PC-3 (cell line): ENCODE measurements at regions not wholly inside any gene's neighbourhood (a gene's known extent, or its start where the extent isn't known, plus 50 kb on each side); places are given as distances from the start of the nearest gene placed in this dataset.
"Not testable (repeated sequence)": the region's sequence is repeated elsewhere in the genome, so short reads cannot be mapped to it uniquely, and the experiment has no call there.

Source experiments
- ATAC-seq: fragments of 200-7000 bp; cut with Tn5 transposase; 2 replicates; pipeline ENCODE4 v1.9.1; 2020; ENCODE audit warnings: mild to moderate bottlenecking, moderate library complexity
- BruUV-seq: library from RNA; stranded (reverse); fragments of 400-500 nt; replicated peaks from 2 replicates; lab custom pipeline; 2021; lab: Mats Ljungman, UMichigan
- CTCF ChIA-PET: fragments of 300-600 bp; sonication (Branson Sonifier 250); formaldehyde crosslinking; loops from one replicate; lab custom pipeline; 2022; ENCODE audit warnings: antibody characterized with exemption; lab: Charles Lee
- POLR2A ChIA-PET: fragments of 300-600 bp; sonication (Branson Sonifier 250); formaldehyde crosslinking; loops from one replicate; lab custom pipeline; 2022; ENCODE audit warnings: antibody characterized with exemption; ENCODE audit not compliant: unreplicated experiment; lab: Charles Lee
- DNase-seq: peaks from one replicate; pipeline ENCODE4 v3.0.0-alpha.2; 2015
- H2AFZ ChIP-seq: fragments of 300-600 bp; sonication (generic); 2 replicates; pipeline ENCODE4 v1.6.0; 2016; ENCODE audit warnings: antibody characterized with exemption, low read length
- H3F3A ChIP-seq: fragments of 300-600 bp; sonication (generic); one replicate; pipeline ENCODE4 v1.6.0; 2017; ENCODE audit warnings: antibody characterized with exemption, low read length, control low read depth, mild to moderate bottlenecking; ENCODE audit not compliant: unreplicated experiment
- H3K27ac ChIP-seq: fragments of 300-600 bp; sonication (generic); 2 replicates; pipeline ENCODE4 v1.5.1; 2016; ENCODE audit warnings: mild to moderate bottlenecking, low read length
- H3K27me3 ChIP-seq: fragments of 300-600 bp; sonication (generic); 2 replicates; pipeline ENCODE4 v1.6.1; 2016; ENCODE audit warnings: low read length, mixed read lengths
- H3K36me3 ChIP-seq: fragments of 300-600 bp; sonication (generic); 2 replicates; pipeline ENCODE4 v1.6.1; 2016; ENCODE audit warnings: low read depth, mixed run types, low read length, mixed read lengths
- H3K4me1 ChIP-seq: fragments of 300-600 bp; sonication (generic); 2 replicates; pipeline ENCODE4 v1.5.1; 2016; ENCODE audit warnings: low read length; ENCODE audit not compliant: insufficient read depth
- H3K4me2 ChIP-seq: fragments of 300-600 bp; sonication (generic); 2 replicates; pipeline ENCODE4 v1.6.0; 2016; ENCODE audit warnings: low read length
- H3K4me3 ChIP-seq: fragments of 300-600 bp; sonication (generic); 2 replicates; pipeline ENCODE4 v1.5.1; 2016; ENCODE audit warnings: mild to moderate bottlenecking, low read length, mixed read lengths
- H3K79me2 ChIP-seq: fragments of 300-600 bp; sonication (generic); 2 replicates; pipeline ENCODE4 v1.6.1; 2017; ENCODE audit warnings: low read length, mixed read lengths
- H3K9ac ChIP-seq: fragments of 300-600 bp; sonication (generic); 2 replicates; pipeline ENCODE4 v1.6.0; 2016; ENCODE audit warnings: mild to moderate bottlenecking, low read length
- H3K9me2 ChIP-seq: fragments of 300-600 bp; sonication (generic); replicated peaks from 2 replicates; pipeline ENCODE4 v1.6.1; 2016; ENCODE audit warnings: mixed run types, low read length, mixed read lengths
- H3K9me3 ChIP-seq: fragments of 300-600 bp; sonication (generic); 2 replicates; pipeline ENCODE4 v1.6.1; 2016; ENCODE audit warnings: low read length, mixed read lengths
- H4K20me1 ChIP-seq: fragments of 300-600 bp; sonication (generic); 2 replicates; pipeline ENCODE4 v1.6.1; 2016; ENCODE audit warnings: low read length, mixed read lengths
- CTCF ChIP-seq: fragments of 300-600 bp; sonication (generic); conservative IDR thresholded peaks from 2 replicates; pipeline ENCODE4 v1.5.1; 2017; ENCODE audit warnings: antibody characterized with exemption, low read depth, mild to moderate bottlenecking, low read length
- EZH2 ChIP-seq: fragments of 300-600 bp; sonication (generic); IDR thresholded peaks from one replicate; pipeline ENCODE4 v1.6.1; 2017; ENCODE audit warnings: antibody characterized with exemption, mild to moderate bottlenecking, low read length; ENCODE audit not compliant: unreplicated experiment
- EZH2phosphoT487 ChIP-seq: fragments of 300-600 bp; sonication (generic); IDR thresholded peaks from 2 replicates; pipeline ENCODE4 v1.6.1; 2018; ENCODE audit warnings: mild to moderate bottlenecking, antibody characterized with exemption, low read length, borderline replicate concordance
- intact Hi-C: fragments of 100-400 bp; cut with micrococcal nuclease; formaldehyde crosslinking; loops from 2 replicates; pipeline ENCODE4 v1.9.0; 2023

- H3K27me3 ChIP-seq, H3K36me3 ChIP-seq, ATAC-seq, H3K4me3 ChIP-seq, CTCF ChIA-PET, H4K20me1 ChIP-seq, H3K9me3 ChIP-seq, H3K79me2 ChIP-seq, H3K9me2 ChIP-seq, H3K27ac ChIP-seq, H3K4me2 ChIP-seq, H2AFZ ChIP-seq, DNase-seq, H3K4me1 ChIP-seq, POLR2A ChIA-PET, H3F3A ChIP-seq, BruUV-seq, H3K9ac ChIP-seq, intact Hi-C loops: not testable (repeated sequence)
Measured at GRCh38 chr21:25531538-25532250, 75.6 kb downstream of the MRPL39 start.

- no peak overlapping the region for H3K9ac ChIP-seq
- TF ChIP-seq EZH2 (no peak), EZH2phosphoT487 (no peak), CTCF (no peak)
Measured at GRCh38 chr21:25528515-25528914, 78.8 kb downstream of the MRPL39 start.

GRCh38 chr21:25518491-25518911 is 88.8 kb downstream of the MRPL39 start:
- Histone ChIP-seq H3K36me3 (no peaks in the 10 kb centered on the region), H3K79me2 (no peaks in the 10 kb centered on the region), H2AFZ (no peak overlapping the region), H4K20me1 (no peaks in the 10 kb centered on the region), H3K27ac (no peak overlapping the region), H3K9ac (no peak overlapping the region), H3K4me1 (no peaks in the 10 kb centered on the region), H3K9me3 (no peaks in the 10 kb centered on the region), H3K9me2 (no peaks in the 10 kb centered on the region), H3K27me3 (no peaks in the 10 kb centered on the region), H3K4me3 (no peak overlapping the region), H3F3A (no peaks in the 10 kb centered on the region), H3K4me2 (no peak overlapping the region)
- no TSS peak for BruUV-seq
- DNase-seq (peak; percentile 8), ATAC-seq (no peak)
- TF ChIP-seq EZH2 (no peak), CTCF (no peak), EZH2phosphoT487 (no peak)
- intact Hi-C loops, result no loop called here
- CTCF ChIA-PET, result no interaction called here
- POLR2A ChIA-PET, result no interaction called here

More at GRCh38 chr21:25528515-25528914, 78.8 kb downstream of the MRPL39 start:
- Histone ChIP-seq H3K79me2 (no peaks in the 10 kb centered on the region), H3K36me3 (no peaks in the 10 kb centered on the region), H3K9me2 (no peaks in the 10 kb centered on the region), H4K20me1 (no peaks in the 10 kb centered on the region), H3K9me3 (no peaks in the 10 kb centered on the region), H3F3A (no peaks in the 10 kb centered on the region), H3K27me3 (no peaks in the 10 kb centered on the region), H2AFZ (no peak overlapping the region), H3K4me1 (no peaks in the 10 kb centered on the region), H3K27ac (no peak overlapping the region), H3K4me3 (no peak overlapping the region), H3K4me2 (no peak overlapping the region)
- CTCF ChIA-PET, result no interaction called here
- POLR2A ChIA-PET, result no interaction called here
- ATAC-seq (no peak), DNase-seq (no peak)
- no TSS peak for BruUV-seq
- intact Hi-C loops, result no loop called here
